GM12865 (cell line): ENCODE measurements at regions not wholly inside any gene's neighbourhood (a gene's known extent, or its start where the extent isn't known, plus 50 kb on each side); places are given as distances from the start of the nearest gene placed in this dataset.

Source experiments
- DNase-seq: peaks from one replicate; pipeline ENCODE4 v3.0.0; 2010; ENCODE audit warnings: low read depth
- H3K4me3 ChIP-seq: 2 replicates; pipeline ENCODE4 v1.5.1; 2011; ENCODE audit warnings: mild to moderate bottlenecking, low read depth, low read length, control low read depth
- TF ChIP-seq, protein P1 (sequence below): IDR thresholded peaks from 2 replicates; pipeline ENCODE4 v1.5.1; 2011; ENCODE audit warnings: low read length, control low read depth, low read depth, inconsistent platforms; ENCODE audit not compliant: insufficient read depth; ENCODE audit errors: missing control alignments

GRCh38 chr5:164652276-164652660 lies 1146.8 kb downstream of the MAT2B start:
- no peak overlapping the region for H3K4me3 ChIP-seq
- DNase-seq: no peak
- TF ChIP-seq, protein P1, sequence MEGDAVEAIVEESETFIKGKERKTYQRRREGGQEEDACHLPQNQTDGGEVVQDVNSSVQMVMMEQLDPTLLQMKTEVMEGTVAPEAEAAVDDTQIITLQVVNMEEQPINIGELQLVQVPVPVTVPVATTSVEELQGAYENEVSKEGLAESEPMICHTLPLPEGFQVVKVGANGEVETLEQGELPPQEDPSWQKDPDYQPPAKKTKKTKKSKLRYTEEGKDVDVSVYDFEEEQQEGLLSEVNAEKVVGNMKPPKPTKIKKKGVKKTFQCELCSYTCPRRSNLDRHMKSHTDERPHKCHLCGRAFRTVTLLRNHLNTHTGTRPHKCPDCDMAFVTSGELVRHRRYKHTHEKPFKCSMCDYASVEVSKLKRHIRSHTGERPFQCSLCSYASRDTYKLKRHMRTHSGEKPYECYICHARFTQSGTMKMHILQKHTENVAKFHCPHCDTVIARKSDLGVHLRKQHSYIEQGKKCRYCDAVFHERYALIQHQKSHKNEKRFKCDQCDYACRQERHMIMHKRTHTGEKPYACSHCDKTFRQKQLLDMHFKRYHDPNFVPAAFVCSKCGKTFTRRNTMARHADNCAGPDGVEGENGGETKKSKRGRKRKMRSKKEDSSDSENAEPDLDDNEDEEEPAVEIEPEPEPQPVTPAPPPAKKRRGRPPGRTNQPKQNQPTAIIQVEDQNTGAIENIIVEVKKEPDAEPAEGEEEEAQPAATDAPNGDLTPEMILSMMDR: no peak

DNA sequence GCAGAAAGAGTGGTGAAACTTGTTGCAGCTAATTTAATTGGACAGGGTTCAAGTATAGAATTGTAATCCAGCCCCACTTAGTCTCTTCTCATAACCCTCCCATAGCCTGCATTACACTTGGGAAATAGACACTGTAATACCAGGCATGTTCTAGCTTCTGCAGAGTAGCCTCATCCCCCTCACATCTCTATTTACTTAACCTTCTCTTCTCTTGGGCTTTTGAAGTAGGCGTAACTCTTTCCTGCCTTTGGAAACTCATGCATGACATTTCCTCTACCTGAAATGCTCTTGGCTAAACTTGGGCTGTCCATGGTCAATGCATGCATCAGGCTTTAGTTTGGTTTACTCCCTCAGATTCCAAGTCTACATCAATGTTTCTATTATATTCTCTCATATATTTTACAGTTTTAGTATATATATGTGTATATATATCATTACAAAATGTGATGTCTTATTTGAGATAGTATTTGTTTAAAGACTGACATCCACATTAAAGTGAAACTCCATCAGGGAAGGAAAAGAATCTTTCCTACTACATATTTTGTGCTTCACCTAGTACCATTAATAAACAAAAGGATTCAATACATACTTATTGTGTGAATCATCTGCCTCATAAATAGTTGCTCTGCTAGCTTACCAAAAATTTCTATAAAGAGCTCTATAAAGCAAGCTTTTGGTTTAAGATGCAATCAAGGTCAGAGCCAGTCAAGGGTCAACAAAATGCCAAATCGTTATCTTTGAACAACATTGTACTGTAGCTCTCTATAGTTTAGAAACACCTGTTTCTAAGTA lies 1158.0 kb downstream of the MAT2B start:
- TF ChIP-seq, protein P1: no peak
- H3K4me3 ChIP-seq: no peak overlapping the region
- no peak for DNase-seq

GRCh38 chr5:164671640-164672039 lies 1166.2 kb downstream of the MAT2B start:
- no peak for DNase-seq
- TF ChIP-seq, protein P1: no peak

DNA sequence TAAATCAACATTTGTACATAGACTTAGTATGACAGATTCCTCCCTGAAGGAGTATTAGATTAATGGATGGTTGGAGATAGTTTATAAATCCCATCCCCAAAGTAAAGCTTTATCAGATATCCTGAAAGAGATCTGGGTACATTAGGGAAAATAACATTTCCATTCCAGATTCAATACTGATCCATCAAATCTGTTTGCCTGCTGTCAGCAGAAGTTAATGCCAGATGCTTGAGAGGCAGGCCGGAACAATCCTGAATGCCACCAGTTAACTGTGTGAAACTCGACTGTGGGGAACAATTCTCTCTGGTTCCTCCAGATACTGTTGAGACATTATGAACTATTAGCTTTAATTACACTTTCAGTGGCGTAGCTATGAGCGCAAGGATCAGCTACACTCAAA lies 1166.8 kb downstream of the MAT2B start:
- TF ChIP-seq, protein P1: no peak

More at GRCh38 chr5:164671640-164672039, 1166.2 kb downstream of the MAT2B start:
- no peak overlapping the region for H3K4me3 ChIP-seq

GRCh38 chr5:164672931-164673694 lies 1167.7 kb downstream of the MAT2B start:
- TF ChIP-seq, protein P1: peak; percentile 16
- H3K4me3 ChIP-seq: no peak overlapping the region
- no peak for DNase-seq

More for the DNA sequence above, 1166.8 kb downstream of the MAT2B start:
- no peak for DNase-seq
- H3K4me3 ChIP-seq: no peak overlapping the region

DNA sequence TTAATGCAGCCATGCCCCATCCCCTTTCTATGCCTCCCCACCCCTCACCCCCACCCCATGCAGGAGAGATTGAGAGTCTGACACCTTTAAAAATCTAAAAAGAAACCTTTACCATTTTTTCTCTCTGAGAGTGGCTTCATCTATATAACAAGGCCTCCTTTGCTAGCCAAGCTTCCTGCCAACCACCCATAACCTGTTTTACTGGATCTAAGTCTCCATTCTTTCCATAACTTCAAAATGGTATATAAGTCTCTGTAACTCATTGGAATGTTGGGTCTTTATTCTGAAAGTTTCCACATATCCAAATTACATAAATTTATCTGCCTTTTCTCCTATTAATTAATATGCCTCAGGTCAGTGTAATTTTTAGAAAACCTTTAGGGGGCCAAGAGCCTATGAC lies 1174.0 kb downstream of the MAT2B start:
- DNase-seq: no peak
- H3K4me3 ChIP-seq: no peak overlapping the region
- TF ChIP-seq, protein P1: no peak
